NCI-H128 (cell line): ENCODE measurements at regions not wholly inside any gene's neighbourhood (a gene's known extent, or its start where the extent isn't known, plus 50 kb on each side); places are given as distances from the start of the nearest gene placed in this dataset.
A peak's percentile ranks its signal among the peaks of the same experiment; 100 is the strongest.

Source experiments
- DNase-seq: peaks from one replicate; lab custom pipeline; 2025; ENCODE audit not compliant: unreplicated experiment; lab: John Stamatoyannopoulos, UW

DNA sequence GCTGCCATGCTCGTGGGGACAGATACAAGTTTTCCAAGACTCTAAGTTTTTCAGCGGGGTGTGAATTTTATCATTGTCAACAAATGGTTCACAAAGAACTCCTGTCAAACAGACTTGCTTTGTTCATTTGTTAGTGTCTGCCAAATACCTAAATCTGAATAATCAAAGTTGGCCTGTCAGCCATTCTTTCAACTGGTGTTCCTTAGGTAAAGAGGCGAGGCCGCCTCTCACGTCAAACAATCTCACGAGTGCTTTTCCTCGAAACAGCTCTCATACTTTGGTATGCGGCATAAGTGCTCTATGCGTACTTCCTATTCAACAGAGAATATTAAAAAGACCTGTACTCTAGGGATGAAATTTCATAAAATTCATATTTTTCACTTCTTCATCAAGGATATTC, 51.4 kb upstream of the KANK4 start:
- DNase-seq = no peak

DNA sequence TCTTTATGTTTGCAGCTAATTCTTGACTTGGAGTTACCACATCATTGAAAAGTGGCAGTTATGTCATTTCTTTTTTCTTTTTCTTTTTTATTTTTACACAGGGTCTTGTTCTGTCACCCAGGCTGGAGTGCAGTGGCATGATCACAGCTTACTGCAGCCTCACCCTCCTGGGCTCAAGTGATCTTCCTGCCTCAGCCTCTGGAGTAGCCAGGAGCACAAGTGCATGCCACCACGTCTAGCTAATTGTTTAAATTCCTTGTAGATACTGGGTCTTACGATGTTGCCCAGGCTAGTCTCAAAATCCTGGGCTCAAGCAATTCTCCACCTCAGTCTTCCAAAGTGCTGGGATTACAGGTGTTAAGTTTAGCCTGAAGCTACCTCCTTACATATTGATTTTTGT, 52.1 kb upstream of the KANK4 start:
- no peak for DNase-seq

DNA sequence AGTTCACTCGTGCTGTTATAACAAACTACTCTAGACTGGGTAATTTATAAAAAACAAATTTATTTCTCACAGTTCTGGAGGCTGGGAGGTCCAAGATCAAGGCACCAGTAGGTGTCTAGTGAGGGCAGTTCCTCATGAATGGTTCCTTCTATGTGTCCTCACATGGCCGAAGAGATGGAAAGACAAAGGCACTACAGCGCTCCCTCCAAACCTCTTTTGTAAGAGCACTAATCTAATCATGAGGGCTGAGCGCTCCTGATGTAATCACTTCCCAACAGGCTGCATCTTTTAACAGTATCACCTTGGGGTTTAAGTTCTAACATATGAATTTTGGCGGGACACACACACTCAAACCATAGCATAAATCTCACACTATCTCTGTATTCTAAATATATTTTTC, 54.0 kb upstream of the KANK4 start:
- no peak for DNase-seq

DNA sequence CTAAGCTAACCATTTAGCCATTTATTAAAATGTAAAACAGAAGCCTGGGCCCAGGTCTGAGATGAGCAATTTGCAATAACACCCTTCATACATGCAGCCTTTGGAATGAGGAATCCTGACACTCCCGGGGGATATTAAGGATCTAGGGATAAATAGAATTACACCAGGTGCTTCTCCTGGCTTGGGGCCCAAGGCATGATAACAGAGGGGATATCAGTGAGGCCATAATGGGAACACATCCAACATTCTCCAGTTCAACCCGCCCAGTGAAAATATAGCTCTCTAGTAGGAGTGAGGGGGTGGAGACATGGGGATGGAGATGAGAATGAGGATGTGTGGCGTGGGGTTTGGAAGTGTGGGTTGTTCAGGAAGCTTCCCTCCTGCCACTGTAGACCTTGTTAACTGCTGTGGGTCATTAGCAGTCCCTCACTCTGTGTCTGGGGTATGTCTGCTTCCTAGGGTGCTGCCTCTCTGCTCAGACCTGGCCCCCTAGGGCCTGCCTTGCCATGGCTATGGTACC, 57.9 kb upstream of the KANK4 start:
- no peak for DNase-seq

DNA sequence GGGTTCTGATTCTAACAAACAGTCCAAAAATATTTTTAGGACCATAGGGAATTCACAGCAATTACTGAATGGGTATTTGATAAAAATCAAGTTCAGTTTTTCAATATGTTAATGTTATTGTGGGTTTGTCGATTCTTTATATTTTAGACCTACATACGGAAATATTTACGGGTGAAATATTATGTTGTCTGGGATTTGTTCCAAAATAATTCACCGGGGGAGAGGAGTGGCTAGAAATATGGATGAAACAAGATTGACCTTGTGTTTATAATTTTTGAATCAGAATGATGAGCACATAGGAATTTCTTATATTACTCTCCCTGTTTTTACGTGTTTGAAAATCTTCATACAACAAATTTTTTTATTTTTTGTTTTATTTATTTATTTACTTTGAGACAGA, 56.7 kb upstream of the USP1 start:
- DNase-seq = no peak

DNA sequence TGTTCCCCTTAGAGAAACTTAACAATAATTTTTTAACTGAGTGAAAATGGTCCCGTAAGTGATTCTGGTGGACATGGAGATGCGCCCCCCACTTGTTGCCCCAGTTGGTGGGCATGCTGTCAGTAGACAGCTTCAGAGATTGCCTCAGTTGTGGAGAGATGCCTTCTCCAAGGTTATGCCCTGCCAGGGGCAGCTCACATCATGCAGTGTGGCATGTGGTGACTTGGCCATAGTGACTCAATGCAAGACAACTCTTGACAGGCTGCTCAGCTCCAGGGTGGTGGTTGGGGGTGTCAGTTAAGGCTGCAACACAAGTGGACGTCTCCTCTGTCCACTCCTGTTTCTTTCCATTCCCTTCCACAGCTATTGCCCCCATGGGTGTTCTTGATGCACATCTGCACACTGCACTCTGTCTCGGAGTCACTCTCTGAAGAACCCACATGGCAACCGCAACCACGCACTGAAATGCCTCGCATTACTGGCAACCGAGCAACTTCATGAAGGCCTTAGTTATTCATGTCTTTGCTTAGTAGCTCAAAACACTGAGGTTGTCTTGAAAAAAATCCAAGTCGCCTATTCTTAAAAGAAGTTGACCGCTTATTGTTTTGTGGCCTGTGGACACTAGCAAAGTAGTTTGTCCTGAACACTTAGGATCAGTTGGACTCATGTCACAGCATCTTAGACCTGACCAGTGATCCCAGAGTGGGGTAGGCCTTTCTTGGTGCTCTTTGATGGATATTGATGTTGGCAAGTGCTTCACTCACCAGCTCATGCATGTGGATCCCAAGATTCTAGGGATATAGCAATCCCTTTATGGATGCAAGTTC, 54.8 kb upstream of the USP1 start:
- DNase-seq = no peak

DNA sequence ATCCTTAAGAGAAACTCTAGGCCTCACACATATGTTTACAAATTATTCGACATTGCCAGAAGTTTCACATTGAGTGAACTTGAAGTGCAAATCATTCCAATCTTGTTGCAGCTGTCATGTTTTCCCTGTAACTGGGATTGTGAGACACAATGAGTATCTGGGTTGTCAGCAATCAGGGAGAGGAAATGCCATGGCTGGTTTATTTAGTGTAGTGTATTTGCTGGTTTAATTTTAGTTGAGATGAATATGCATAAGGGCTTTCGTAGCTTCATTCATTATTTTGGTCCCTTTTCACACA, 54.2 kb upstream of the USP1 start:
- no peak for DNase-seq

DNA sequence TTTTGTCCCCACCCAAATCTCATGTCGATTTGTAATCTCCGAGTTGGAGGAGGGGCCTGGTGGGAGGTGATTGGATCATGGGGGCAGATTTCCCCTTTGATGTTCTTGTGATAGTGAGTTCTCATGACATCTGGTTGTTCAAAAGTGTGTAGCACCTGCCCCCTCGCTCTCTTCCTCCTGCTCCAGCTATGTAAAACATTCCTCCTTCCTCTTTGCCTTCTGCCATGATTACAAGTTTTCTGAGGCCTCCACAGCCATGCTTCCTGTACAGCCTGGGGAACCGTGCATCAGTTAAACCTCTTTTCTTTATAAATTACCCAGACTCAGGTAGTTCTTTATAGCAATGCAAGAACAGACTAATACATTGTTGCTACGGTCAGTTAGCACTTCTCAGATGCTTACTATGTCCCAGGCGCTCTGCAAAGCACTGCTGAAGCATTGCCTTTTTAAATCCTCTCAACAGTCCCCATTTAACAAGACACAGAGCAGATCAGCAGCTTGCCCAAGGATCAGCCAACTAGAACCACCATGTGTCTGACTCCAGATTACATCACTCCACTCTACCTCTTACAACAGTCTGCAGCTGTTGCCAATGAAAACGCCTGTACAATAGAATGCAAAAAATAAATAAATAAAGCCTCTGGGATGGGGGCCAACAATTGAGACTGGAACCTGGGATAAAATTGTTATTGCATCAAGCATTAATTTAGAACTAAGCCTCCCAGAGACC, 52.4 kb upstream of the USP1 start:
- DNase-seq = peak; percentile 43

DNA sequence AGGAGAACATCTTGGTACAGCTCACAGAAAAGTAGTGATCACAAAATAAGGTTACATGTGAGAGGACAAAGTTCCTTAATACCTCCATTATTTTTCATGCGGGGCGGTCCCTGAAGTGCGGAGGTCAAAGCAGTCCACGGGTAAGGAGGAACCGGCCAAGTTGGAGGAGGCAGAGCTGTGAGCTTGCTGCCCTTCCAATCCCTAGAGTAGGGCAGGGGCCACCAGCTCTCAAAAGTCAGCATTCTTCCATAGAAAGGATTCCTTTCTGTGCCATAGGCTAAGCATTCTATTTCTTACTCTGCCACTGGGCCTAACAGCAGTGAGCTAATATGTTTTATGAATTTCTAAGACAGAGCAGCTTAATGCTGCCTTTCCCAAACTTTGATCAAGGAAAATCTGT, 50.9 kb upstream of the USP1 start:
- DNase-seq = no peak

DNA sequence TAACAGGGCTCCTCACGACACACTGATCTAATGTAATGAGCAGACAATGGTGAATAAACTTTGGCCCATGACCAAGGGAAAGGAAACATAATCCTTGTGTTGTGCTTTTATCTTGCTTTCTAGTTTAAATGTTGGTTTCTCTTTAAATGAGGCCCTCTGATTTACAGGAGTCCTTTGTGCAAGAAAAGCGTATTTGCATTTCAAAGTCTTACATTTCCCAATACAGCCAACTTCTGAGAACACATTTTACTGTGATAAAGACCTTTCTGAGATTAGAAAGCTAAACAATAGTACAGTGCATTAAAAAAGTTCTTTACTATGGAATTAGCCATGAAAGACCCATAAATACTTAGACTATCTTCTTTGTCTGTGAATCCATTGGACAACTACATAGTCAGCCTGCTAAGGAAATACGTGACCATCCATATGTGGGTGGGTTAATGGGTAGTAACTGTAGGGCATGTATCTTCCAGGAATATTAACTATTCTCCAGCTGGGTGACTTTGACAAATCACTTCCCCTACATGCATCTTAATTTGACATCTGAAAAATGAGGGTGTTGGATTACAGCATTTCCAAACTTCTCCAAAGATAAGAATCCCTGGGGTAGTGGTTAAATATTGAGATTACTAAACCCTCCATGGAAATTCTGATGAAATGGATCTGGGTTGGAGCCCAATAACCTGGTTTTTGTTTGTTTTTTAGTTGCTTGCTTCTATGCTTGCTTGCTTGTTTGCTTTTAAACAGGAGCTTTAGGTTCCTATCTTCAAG, 50.3 kb upstream of the USP1 start:
- no peak for DNase-seq
